Activated naive CD8-positive, alpha-beta T cell treated with anti-CD3 and anti-CD28 coated beads, Interleukin-2, amount 10 ng/mL, durations not matched to agents 7 days and 5 days (primary cell): ENCODE measurements at regions not wholly inside any gene's neighbourhood (a gene's known extent, or its start where the extent isn't known, plus 50 kb on each side); places are given as distances from the start of the nearest gene placed in this dataset.

ENCODE experiments used
- ATAC-seq: fragments of 150-1000 bp; cut with Tn5 transposase; one replicate; pipeline ENCODE4 v1.10.0; 2021; ENCODE audit warnings: low read depth, moderate library complexity
- POLR2A ChIA-PET: fragments of 350-600 bp; sonication (Branson Sonifier 250); formaldehyde crosslinking; loops from one replicate; lab custom pipeline; 2021; ENCODE audit warnings: antibody characterized with exemption; lab: Charles Lee
- DNase-seq: peaks from one replicate; pipeline ENCODE4 v3.0.0; 2021
- H3K27ac Mint-ChIP-seq: one replicate; pipeline ENCODE4 v1.8.0; 2022; ENCODE audit warnings: mild to moderate bottlenecking, mixed read lengths
- H3K27me3 Mint-ChIP-seq: one replicate; pipeline ENCODE4 v1.8.0; 2022; ENCODE audit warnings: mild to moderate bottlenecking, moderate library complexity, mixed read lengths
- H3K36me3 Mint-ChIP-seq: one replicate; pipeline ENCODE4 v1.8.0; 2021; ENCODE audit warnings: mild to moderate bottlenecking, mixed read lengths
- H3K4me1 Mint-ChIP-seq: one replicate; pipeline ENCODE4 v1.8.0; 2021; ENCODE audit warnings: mixed read lengths
- H3K4me3 Mint-ChIP-seq: one replicate; pipeline ENCODE4 v1.8.0; 2022; ENCODE audit warnings: mild to moderate bottlenecking, moderate library complexity, mixed read lengths
- H3K9me3 Mint-ChIP-seq: one replicate; pipeline ENCODE4 v1.8.0; 2021; ENCODE audit warnings: mixed read lengths

DNA sequence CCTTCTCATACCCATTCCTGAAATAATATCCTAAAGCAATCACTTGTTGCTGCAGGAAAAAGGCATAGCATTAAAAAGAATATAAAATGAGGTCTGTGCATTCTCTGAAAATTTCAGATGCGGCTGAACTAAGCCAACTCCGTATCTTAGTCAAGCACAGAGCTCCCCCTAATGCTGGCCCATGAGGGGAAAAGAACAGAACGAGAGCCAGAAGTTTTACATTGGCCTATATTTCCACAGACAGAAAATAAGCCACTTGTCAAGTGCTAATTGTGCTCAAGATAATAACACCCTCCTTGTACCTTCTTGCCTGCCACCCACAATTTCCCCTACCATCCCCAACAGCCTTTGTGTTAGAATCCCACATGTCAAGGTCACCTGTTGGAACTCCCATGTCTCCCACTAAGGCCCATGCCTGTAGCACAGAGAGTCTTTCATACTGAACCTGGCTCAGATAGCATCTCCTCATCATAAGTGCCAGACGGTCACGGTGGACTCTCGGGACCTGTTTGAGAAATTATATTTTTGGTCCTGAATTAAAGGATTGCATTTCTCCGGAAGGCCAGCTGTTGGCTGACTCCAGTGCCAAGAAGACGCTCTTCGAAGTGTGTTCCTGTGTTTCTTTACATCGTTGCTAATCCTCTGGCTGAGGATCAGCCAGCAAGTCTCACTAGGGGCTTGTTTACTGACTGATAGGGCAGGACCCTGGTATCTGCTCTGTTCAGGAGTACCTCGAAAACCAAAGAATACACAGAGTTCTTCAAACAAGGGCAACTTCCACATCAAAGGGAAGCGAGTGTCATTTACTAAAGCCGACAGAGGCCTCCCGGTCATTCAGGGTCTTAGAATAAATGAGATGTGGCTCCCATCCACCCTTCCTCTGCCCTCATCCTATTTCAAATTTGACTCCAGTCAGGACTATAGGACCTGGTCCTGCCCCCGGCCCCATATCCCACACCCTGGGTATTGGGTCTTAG is 183.4 kb upstream of the FBXL4 start:
- DNase-seq: no peak
- POLR2A ChIA-PET: no interaction called here
- no peak overlapping the region for H3K27ac Mint-ChIP-seq
- H3K27me3 Mint-ChIP-seq: no peaks in the 10 kb centered on the region
- no peak overlapping the region for H3K4me3 Mint-ChIP-seq
- H3K36me3 Mint-ChIP-seq: no peaks in the 10 kb centered on the region
- H3K4me1 Mint-ChIP-seq: no peaks in the 10 kb centered on the region
- no peaks in the 10 kb centered on the region for H3K9me3 Mint-ChIP-seq
- no peak for ATAC-seq

GRCh38 chr6:99129835-99130234 is 182.1 kb upstream of the FBXL4 start:
- Mint-ChIP-seq H3K9me3 (no peaks in the 10 kb centered on the region), H3K4me1 (no peaks in the 10 kb centered on the region), H3K27ac (no peak overlapping the region), H3K36me3 (no peaks in the 10 kb centered on the region), H3K4me3 (no peak overlapping the region), H3K27me3 (no peaks in the 10 kb centered on the region)
- DNase-seq: no peak
- ATAC-seq: no peak
- POLR2A ChIA-PET: no interaction called here

DNA sequence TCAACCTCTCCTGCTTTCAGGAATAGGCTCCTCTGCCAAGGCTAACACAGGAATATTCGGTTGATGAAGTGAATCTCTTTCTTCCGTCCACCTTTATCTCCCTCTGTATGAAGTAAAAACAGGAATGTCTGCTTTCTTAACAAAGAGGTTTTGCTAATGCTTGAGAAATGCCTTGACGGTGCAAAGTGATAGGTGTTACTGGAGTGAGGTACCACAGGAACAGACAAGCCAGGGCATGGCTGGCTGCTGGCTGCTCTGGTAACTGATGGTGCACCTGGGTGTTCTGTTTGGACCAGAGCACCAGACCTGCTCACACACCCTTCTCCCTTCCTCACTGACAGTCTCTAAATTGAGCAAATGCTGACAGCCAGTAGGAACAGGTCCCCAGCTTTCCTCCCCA is 174.0 kb upstream of the FBXL4 start:
- Mint-ChIP-seq H3K4me1 (no peaks in the 10 kb centered on the region), H3K27me3 (peaks cover 12% of the 10 kb centered on the region), H3K9me3 (no peaks in the 10 kb centered on the region), H3K27ac (no peak overlapping the region), H3K36me3 (no peaks in the 10 kb centered on the region), H3K4me3 (no peak overlapping the region)
- DNase-seq (no peak), ATAC-seq (no peak)
- POLR2A ChIA-PET: no interaction called here

DNA sequence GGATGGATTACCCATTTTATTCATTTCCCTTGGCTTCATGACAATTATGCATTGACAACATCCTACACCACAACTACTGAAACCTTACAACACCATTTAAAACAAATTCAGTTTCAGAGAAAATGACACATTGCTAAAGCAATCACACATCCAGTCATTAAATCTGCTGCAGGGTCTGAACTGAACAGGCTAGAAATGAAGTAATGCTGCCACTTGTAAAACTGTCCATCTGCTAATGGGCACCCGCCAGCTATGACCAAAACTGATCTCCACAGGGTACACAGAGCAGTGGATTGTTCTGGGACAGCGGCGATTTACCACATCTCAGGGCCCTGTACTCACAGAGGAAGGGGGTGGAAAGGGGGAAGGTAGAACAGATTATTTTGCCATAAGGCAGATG is 172.9 kb upstream of the FBXL4 start:
- Mint-ChIP-seq H3K27me3 (peaks cover 12% of the 10 kb centered on the region), H3K27ac (no peak overlapping the region), H3K36me3 (no peaks in the 10 kb centered on the region), H3K4me1 (no peaks in the 10 kb centered on the region), H3K9me3 (no peaks in the 10 kb centered on the region), H3K4me3 (no peak overlapping the region)
- no peak for DNase-seq
- ATAC-seq: no peak
- POLR2A ChIA-PET: no interaction called here

DNA sequence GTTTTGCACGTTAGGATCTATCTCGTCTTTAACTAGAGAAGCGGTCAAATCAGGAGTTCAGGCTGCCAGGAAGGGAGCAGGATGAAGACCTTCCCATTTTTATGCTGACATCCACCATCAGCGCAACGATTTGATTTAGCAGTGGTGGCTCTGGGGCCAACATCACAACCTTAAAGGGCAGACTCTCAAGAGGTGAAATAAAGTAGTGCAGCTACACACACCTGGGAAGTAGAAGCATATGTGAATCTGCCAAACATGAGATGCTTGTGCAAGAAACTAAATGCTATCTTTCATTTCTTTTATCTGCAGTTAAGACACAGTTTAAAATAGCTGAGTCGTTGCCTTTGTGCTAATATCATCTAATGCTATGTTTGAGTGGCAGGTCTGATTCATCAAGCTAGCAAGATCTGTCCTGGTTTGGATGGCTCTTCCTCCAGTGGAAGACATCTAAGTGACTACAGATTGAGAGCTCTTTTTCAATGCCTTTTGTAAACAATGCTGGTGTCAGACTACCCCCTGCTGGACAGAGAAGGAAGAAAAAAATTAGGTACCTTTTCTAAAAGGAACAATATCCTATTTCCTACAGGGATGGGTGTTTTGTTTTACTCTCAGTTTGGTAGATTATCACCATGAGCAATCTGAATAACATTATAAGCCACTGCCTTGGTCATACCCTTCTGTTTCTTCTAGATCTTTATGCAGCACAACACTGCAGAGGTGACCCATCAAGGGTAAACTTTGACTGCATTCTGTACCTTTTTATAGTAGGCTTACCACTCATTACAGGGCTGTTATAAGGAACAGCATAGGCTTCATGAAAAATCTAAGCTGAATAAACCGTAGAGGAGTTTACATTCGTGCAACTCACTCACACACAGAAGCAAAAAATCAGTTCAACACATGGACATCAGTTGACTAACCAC is 171.6 kb upstream of the FBXL4 start:
- no peaks in the 10 kb centered on the region for H3K4me1 Mint-ChIP-seq
- no peak for DNase-seq
- no peak overlapping the region for H3K27ac Mint-ChIP-seq
- no peak overlapping the region for H3K4me3 Mint-ChIP-seq
- ATAC-seq: peak; percentile 45
- POLR2A ChIA-PET: no interaction called here
- H3K27me3 Mint-ChIP-seq: peaks cover 17% of the 10 kb centered on the region
- H3K9me3 Mint-ChIP-seq: no peaks in the 10 kb centered on the region
- H3K36me3 Mint-ChIP-seq: no peaks in the 10 kb centered on the region

DNA sequence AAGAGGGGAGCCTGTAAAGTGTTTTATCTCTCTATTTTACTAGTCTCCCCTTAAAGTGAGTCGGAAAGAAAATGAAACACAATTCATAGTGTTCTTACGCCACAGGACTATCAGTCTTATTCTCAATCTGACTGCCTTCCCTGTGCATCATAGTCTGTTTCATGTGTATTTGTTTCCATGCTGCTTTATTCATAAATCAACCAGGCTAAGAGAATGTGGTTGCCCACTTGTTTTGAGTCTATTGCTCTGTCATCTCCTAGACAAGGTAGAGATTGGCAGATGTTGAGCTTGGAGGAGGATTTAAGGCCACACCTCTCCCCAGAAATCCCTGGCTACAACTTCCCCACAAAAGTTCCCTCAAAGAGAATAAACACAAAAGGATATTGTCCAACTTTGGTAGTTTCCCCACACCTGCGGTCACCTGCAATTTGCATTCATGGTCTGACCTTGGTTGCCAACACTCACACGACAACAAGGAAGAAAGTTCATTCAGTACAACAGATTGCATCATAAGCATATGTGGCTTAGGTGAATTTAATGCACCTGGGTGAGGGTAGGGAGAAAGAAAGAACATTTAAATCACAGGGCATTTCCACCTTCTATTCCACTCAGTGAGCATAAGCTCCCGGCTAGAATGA is 167.1 kb upstream of the FBXL4 start:
- no peak overlapping the region for H3K27ac Mint-ChIP-seq
- POLR2A ChIA-PET: no interaction called here
- no peaks in the 10 kb centered on the region for H3K9me3 Mint-ChIP-seq
- H3K36me3 Mint-ChIP-seq: no peaks in the 10 kb centered on the region
- H3K4me3 Mint-ChIP-seq: no peak overlapping the region
- ATAC-seq (no peak), DNase-seq (no peak)
- H3K4me1 Mint-ChIP-seq: no peaks in the 10 kb centered on the region
- H3K27me3 Mint-ChIP-seq: peaks cover 13% of the 10 kb centered on the region

GRCh38 chr6:99111590-99111989 is 163.8 kb upstream of the FBXL4 start:
- no peaks in the 10 kb centered on the region for H3K4me1 Mint-ChIP-seq
- H3K27ac Mint-ChIP-seq: no peak overlapping the region
- peaks cover 14% of the 10 kb centered on the region for H3K27me3 Mint-ChIP-seq
- POLR2A ChIA-PET: no interaction called here
- H3K9me3 Mint-ChIP-seq: no peaks in the 10 kb centered on the region
- no peaks in the 10 kb centered on the region for H3K36me3 Mint-ChIP-seq
- DNase-seq (no peak), ATAC-seq (no peak)
- no peak overlapping the region for H3K4me3 Mint-ChIP-seq

GRCh38 chr6:99110029-99110428 is 162.3 kb upstream of the FBXL4 start:
- no peak overlapping the region for H3K27ac Mint-ChIP-seq
- H3K4me3 Mint-ChIP-seq: no peak overlapping the region
- H3K9me3 Mint-ChIP-seq: no peaks in the 10 kb centered on the region
- POLR2A ChIA-PET: no interaction called here
- no peaks in the 10 kb centered on the region for H3K36me3 Mint-ChIP-seq
- no peaks in the 10 kb centered on the region for H3K4me1 Mint-ChIP-seq
- peaks cover 12% of the 10 kb centered on the region for H3K27me3 Mint-ChIP-seq
- DNase-seq: no peak
- no peak for ATAC-seq

DNA sequence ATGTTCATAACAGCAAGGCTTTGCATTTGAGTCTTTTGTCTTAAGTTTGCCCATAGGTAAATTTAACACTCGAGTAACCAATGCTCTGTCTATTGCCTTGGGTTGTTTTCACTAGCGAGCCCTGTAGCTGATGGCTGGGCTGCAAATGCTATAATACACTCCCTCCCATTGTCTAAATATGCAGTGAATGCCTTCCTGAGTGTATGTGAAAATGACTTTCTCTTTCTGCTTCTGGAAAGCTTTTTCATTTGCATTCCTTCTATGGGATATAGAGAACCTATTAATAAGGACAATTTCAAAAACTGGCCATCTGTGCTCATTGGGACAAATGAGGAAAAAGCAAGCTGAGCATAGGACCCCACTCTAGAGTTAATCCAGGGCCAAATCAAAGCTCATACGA is 156.5 kb upstream of the FBXL4 start:
- Mint-ChIP-seq H3K4me1 (no peaks in the 10 kb centered on the region), H3K36me3 (no peaks in the 10 kb centered on the region), H3K27me3 (peaks cover 4% of the 10 kb centered on the region), H3K27ac (no peak overlapping the region), H3K9me3 (no peaks in the 10 kb centered on the region), H3K4me3 (no peak overlapping the region)
- no peak for DNase-seq
- POLR2A ChIA-PET: no interaction called here
- no peak for ATAC-seq

DNA sequence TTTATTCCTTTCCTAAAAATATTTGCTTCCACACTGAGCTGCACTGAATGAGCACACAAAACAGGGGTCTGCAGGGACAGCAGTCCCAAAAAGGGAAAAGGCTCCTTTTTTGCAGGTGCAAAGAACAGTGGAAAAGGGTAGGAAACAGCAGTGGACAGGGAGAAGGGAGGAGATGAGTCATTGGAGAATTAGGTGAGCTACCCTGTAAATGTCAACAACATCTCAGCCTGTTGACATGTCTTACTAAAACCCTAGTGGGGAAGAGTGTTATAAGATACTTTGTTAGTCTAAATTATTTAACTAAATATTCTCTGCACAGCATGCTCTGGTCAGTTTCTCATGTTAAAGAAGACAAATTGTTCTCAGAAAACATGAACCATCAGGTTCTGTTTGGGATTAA is 151.5 kb upstream of the FBXL4 start:
- peaks cover 8% of the 10 kb centered on the region for H3K27me3 Mint-ChIP-seq
- POLR2A ChIA-PET: no interaction called here

GRCh38 chr6:99096170-99096569 is 148.4 kb upstream of the FBXL4 start:
- POLR2A ChIA-PET: no interaction called here
- no peak overlapping the region for H3K4me3 Mint-ChIP-seq
- no peaks in the 10 kb centered on the region for H3K36me3 Mint-ChIP-seq
- H3K27me3 Mint-ChIP-seq: peaks cover 22% of the 10 kb centered on the region
- ATAC-seq: no peak
- H3K9me3 Mint-ChIP-seq: no peaks in the 10 kb centered on the region
- peaks cover 5% of the 10 kb centered on the region for H3K4me1 Mint-ChIP-seq
- H3K27ac Mint-ChIP-seq: no peak overlapping the region
- DNase-seq: no peak

More for the DNA sequence above, 151.5 kb upstream of the FBXL4 start:
- no peaks in the 10 kb centered on the region for H3K4me1 Mint-ChIP-seq
- H3K36me3 Mint-ChIP-seq: no peaks in the 10 kb centered on the region
- H3K9me3 Mint-ChIP-seq: no peaks in the 10 kb centered on the region
- DNase-seq (no peak), ATAC-seq (no peak)
- no peak overlapping the region for H3K4me3 Mint-ChIP-seq
- no peak overlapping the region for H3K27ac Mint-ChIP-seq

GRCh38 chr6:99093456-99094190 is 145.9 kb upstream of the FBXL4 start:
- H3K4me1 Mint-ChIP-seq: peaks cover 5% of the 10 kb centered on the region
- POLR2A ChIA-PET: no interaction called here
- H3K27me3 Mint-ChIP-seq: peaks cover 22% of the 10 kb centered on the region
- no peaks in the 10 kb centered on the region for H3K9me3 Mint-ChIP-seq
- H3K4me3 Mint-ChIP-seq: no peak overlapping the region
- ATAC-seq (no peak), DNase-seq (no peak)
- H3K36me3 Mint-ChIP-seq: no peaks in the 10 kb centered on the region
- no peak overlapping the region for H3K27ac Mint-ChIP-seq

GRCh38 chr6:99092461-99092860 is 144.7 kb upstream of the FBXL4 start:
- no peak overlapping the region for H3K4me3 Mint-ChIP-seq
- no peak for ATAC-seq
- no peaks in the 10 kb centered on the region for H3K36me3 Mint-ChIP-seq
- no peak for DNase-seq
- no peak overlapping the region for H3K27ac Mint-ChIP-seq
- peaks cover 5% of the 10 kb centered on the region for H3K4me1 Mint-ChIP-seq
- no peaks in the 10 kb centered on the region for H3K9me3 Mint-ChIP-seq
- H3K27me3 Mint-ChIP-seq: peaks cover 22% of the 10 kb centered on the region
- POLR2A ChIA-PET: no interaction called here
